SK-N-MC (cell line): ENCODE measurements at regions not wholly inside any gene's neighbourhood (a gene's known extent, or its start where the extent isn't known, plus 50 kb on each side); places are given as distances from the start of the nearest gene placed in this dataset.

Experiments used
- DNase-seq: peaks from one replicate; pipeline ENCODE4 v3.0.0-alpha.2; 2011; ENCODE audit warnings: low read depth, low spot score
- H3K27ac ChIP-seq: fragments of 200-600 bp; sonication (generic); 2 replicates; pipeline ENCODE4 v1.5.1; 2016; ENCODE audit warnings: mixed run types
- H3K36me3 ChIP-seq: fragments of 200-600 bp; sonication (generic); 2 replicates; pipeline ENCODE4 v1.6.1; 2017; ENCODE audit warnings: antibody characterized with exemption, low read length, mixed read lengths; ENCODE audit not compliant: insufficient read depth
- H3K4me3 ChIP-seq: fragments of 200-600 bp; sonication (generic); 2 replicates; pipeline ENCODE4 v1.5.1; 2016
- H3K9ac ChIP-seq: fragments of 200-600 bp; sonication (generic); 2 replicates; pipeline ENCODE4 v1.8.0; 2017; ENCODE audit warnings: mixed run types, mixed read lengths; ENCODE audit not compliant: insufficient read length
- H3K9me3 ChIP-seq: fragments of 200-600 bp; sonication (generic); 2 replicates; pipeline ENCODE4 v1.6.1; 2017; ENCODE audit warnings: low read depth, mild to moderate bottlenecking, antibody characterized with exemption, low read length, moderate library complexity, mixed read lengths
- EZH2 ChIP-seq: fragments of 200-600 bp; sonication (generic); IDR thresholded peaks from one replicate; pipeline ENCODE4 v1.6.1; 2017; ENCODE audit warnings: antibody characterized with exemption
- FOXP2 ChIP-seq: optimal IDR thresholded peaks from 2 replicates; pipeline ENCODE3; 2011; ENCODE audit warnings: mild to moderate bottlenecking, moderate library complexity; ENCODE audit not compliant: insufficient read depth; ENCODE audit errors: extremely low read length, control extremely low read depth
- POLR2AphosphoS5 ChIP-seq: IDR thresholded peaks from 2 replicates; pipeline ENCODE4 v1.6.1; 2012; ENCODE audit warnings: mild to moderate bottlenecking, low read depth, low read length, borderline replicate concordance

GRCh38 chr4:114311787-114312186, 286.8 kb upstream of the UGT8 start:
- no peak overlapping the region for H3K27ac ChIP-seq
- no peak overlapping the region for H3K9ac ChIP-seq
- H3K9me3 ChIP-seq: no peaks in the 10 kb centered on the region
- no peaks in the 10 kb centered on the region for H3K36me3 ChIP-seq
- TF ChIP-seq EZH2 (no peak), FOXP2 (no peak), POLR2AphosphoS5 (no peak)
- no peak overlapping the region for H3K4me3 ChIP-seq
- no peak for DNase-seq

GRCh38 chr4:114312338-114312737, 286.3 kb upstream of the UGT8 start:
- Histone ChIP-seq H3K9me3 (no peaks in the 10 kb centered on the region), H3K4me3 (no peak overlapping the region), H3K9ac (no peak overlapping the region), H3K27ac (no peak overlapping the region), H3K36me3 (no peaks in the 10 kb centered on the region)
- TF ChIP-seq EZH2: no peak
- no peak for TF ChIP-seq POLR2AphosphoS5
- no peak for TF ChIP-seq FOXP2
- DNase-seq: no peak

- Histone ChIP-seq H3K36me3 (no peaks in the 10 kb centered on the region), H3K4me3 (no peak overlapping the region), H3K9me3 (no peaks in the 10 kb centered on the region), H3K27ac (no peak overlapping the region), H3K9ac (no peak overlapping the region)
- no peak for DNase-seq
- TF ChIP-seq FOXP2: no peak
- no peak for TF ChIP-seq POLR2AphosphoS5
- TF ChIP-seq EZH2: no peak
Observed at GRCh38 chr4:114316789-114317188, 281.8 kb upstream of the UGT8 start.

- no peak for TF ChIP-seq POLR2AphosphoS5
- no peak for TF ChIP-seq EZH2
- no peak for TF ChIP-seq FOXP2
- DNase-seq: no peak
- Histone ChIP-seq H3K27ac (0 out of 2 replicates have a peak overlapping the region, but pooled peaks have one; percentile 4), H3K9me3 (no peaks in the 10 kb centered on the region), H3K4me3 (no peak overlapping the region), H3K36me3 (no peaks in the 10 kb centered on the region), H3K9ac (no peak overlapping the region)
Observed at GRCh38 chr4:114317564-114317963, 281.0 kb upstream of the UGT8 start.

GRCh38 chr4:114318309-114318708, 280.3 kb upstream of the UGT8 start:
- no peak for TF ChIP-seq FOXP2
- TF ChIP-seq EZH2: no peak
- TF ChIP-seq POLR2AphosphoS5: no peak
- Histone ChIP-seq H3K9ac (peak overlapping the region; percentile 15), H3K9me3 (no peaks in the 10 kb centered on the region), H3K36me3 (no peaks in the 10 kb centered on the region), H3K4me3 (no peak overlapping the region), H3K27ac (0 out of 2 replicates have a peak overlapping the region, but pooled peaks have one; percentile 4)
- DNase-seq: no peak

GRCh38 chr4:114320126-114320525, 278.5 kb upstream of the UGT8 start:
- no peak for TF ChIP-seq POLR2AphosphoS5
- TF ChIP-seq FOXP2: no peak
- no peak for TF ChIP-seq EZH2
- DNase-seq: no peak
- Histone ChIP-seq H3K9ac (no peak overlapping the region), H3K4me3 (no peak overlapping the region), H3K36me3 (no peaks in the 10 kb centered on the region), H3K9me3 (no peaks in the 10 kb centered on the region), H3K27ac (no peak overlapping the region)

- no peak overlapping the region for H3K9ac ChIP-seq
- no peak overlapping the region for H3K4me3 ChIP-seq
- DNase-seq: no peak
- TF ChIP-seq EZH2 (no peak), FOXP2 (no peak), POLR2AphosphoS5 (no peak)
- H3K36me3 ChIP-seq: no peaks in the 10 kb centered on the region
- H3K9me3 ChIP-seq: no peaks in the 10 kb centered on the region
- no peak overlapping the region for H3K27ac ChIP-seq
Observed at GRCh38 chr4:114321366-114321765, 277.2 kb upstream of the UGT8 start.

- Histone ChIP-seq H3K36me3 (no peaks in the 10 kb centered on the region), H3K27ac (no peak overlapping the region), H3K9me3 (no peaks in the 10 kb centered on the region), H3K9ac (no peak overlapping the region), H3K4me3 (no peak overlapping the region)
- TF ChIP-seq FOXP2 (no peak), POLR2AphosphoS5 (no peak), EZH2 (no peak)
- DNase-seq: no peak
Observed at GRCh38 chr4:114323841-114324240, 274.8 kb upstream of the UGT8 start.

- Histone ChIP-seq H3K27ac (no peak overlapping the region), H3K9me3 (no peaks in the 10 kb centered on the region), H3K4me3 (no peak overlapping the region), H3K36me3 (no peaks in the 10 kb centered on the region), H3K9ac (no peak overlapping the region)
- no peak for TF ChIP-seq FOXP2
- TF ChIP-seq EZH2: no peak
- TF ChIP-seq POLR2AphosphoS5: no peak
- DNase-seq: no peak
Observed at GRCh38 chr4:114326358-114326757, 272.2 kb upstream of the UGT8 start.
